Lower lobe of right lung (tissue), 2 donors: ENCODE measurements at regions not wholly inside any gene's neighbourhood (a gene's known extent, or its start where the extent isn't known, plus 50 kb on each side); places are given as distances from the start of the nearest gene placed in this dataset.

Experiments used
- ATAC-seq, 2 donors: fragments of 200-7000 bp; cut with Tn5 transposase; one replicate each; pipeline ENCODE4 v1.9.1; 2020 to 2022; ENCODE audit warnings: mild to moderate bottlenecking in 2 of 2, moderate library complexity in 2 of 2
- DNase-seq: peaks from one replicate; pipeline ENCODE4 v3.0.0-alpha.2; 2020
- H3K27ac ChIP-seq: fragments of 200-600 bp; one replicate; pipeline ENCODE4 v1.8.0; 2022
- H3K27me3 ChIP-seq: fragments of 200-600 bp; one replicate; pipeline ENCODE4 v1.8.0; 2022; ENCODE audit warnings: low read depth
- H3K36me3 ChIP-seq: fragments of 200-600 bp; one replicate; pipeline ENCODE4 v1.8.0; 2022; ENCODE audit warnings: mild to moderate bottlenecking
- H3K4me1 ChIP-seq: fragments of 200-600 bp; one replicate; pipeline ENCODE4 v1.8.0; 2022
- H3K4me3 ChIP-seq: fragments of 200-600 bp; one replicate; pipeline ENCODE4 v1.8.0; 2022; ENCODE audit warnings: mild to moderate bottlenecking
- H3K9me3 ChIP-seq: fragments of 200-600 bp; one replicate; pipeline ENCODE4 v1.8.0; 2022
- CTCF ChIP-seq: fragments of 200-600 bp; IDR thresholded peaks from one replicate; pipeline ENCODE4 v1.8.0; 2022; ENCODE audit warnings: antibody characterized with exemption, mild to moderate bottlenecking
- intact Hi-C: fragments of 100-400 bp; cut with DNase I; formaldehyde crosslinking; loops from one replicate; pipeline ENCODE4 v1.11.0; 2022
- donor health status: DM: no; HTN: yes; CAD: no; lungs with severe emphysema.

DNA sequence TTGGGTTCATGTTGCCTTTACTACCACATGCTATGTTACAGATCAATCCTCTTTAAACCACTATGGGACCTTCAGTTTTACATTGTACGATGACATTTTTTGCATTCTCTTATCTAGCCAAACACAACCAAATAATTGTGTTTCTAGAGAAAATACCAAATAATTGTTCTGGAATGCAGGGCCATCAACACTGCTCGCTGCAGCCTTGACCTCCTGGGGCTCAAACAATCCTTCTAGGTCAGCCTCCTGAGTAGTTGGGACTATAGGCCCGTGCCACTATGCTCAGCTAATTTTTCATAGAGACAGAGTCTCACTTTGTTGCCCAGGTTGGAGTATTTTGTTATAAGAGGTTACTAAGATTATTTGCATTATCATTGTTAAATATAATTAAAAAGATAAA lies 237.5 kb upstream of the PMFBP1 start:
- Histone ChIP-seq H3K9me3 (no peaks in the 10 kb centered on the region), H3K36me3 (no peaks in the 10 kb centered on the region), H3K27ac (no peak overlapping the region), H3K4me1 (no peaks in the 10 kb centered on the region), H3K4me3 (no peak overlapping the region), H3K27me3 (no peaks in the 10 kb centered on the region)
- no peak for TF ChIP-seq CTCF
- no peak for ATAC-seq
- no peak for DNase-seq
- intact Hi-C loops = no loop called here

DNA sequence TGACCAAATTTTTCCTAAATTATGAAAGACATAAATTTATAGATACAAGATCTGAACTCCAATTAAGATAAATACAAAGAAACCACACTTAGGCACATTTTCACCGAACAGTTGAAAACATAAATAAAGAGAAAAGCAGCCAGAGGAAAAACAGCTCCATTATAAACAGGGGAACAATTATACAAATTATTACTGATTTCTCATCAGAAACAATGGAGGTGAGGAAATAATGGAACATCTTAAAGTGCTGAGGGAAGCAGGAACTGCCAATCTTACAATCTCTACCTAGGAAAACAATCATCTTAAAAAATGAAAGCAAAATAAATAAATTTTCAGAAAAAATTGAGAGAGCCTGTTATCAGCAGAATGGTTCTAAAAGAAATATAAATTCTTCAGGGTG lies 234.4 kb upstream of the PMFBP1 start:
- Histone ChIP-seq H3K27me3 (no peaks in the 10 kb centered on the region), H3K36me3 (no peaks in the 10 kb centered on the region), H3K27ac (no peak overlapping the region), H3K4me3 (no peak overlapping the region), H3K4me1 (no peaks in the 10 kb centered on the region), H3K9me3 (no peaks in the 10 kb centered on the region)
- TF ChIP-seq CTCF = no peak
- intact Hi-C loops = no loop called here
- ATAC-seq (no peak), DNase-seq (no peak)

GRCh38 chr16:72404299-72404698 lies 232.3 kb upstream of the PMFBP1 start:
- ATAC-seq (no peak), DNase-seq (no peak)
- Histone ChIP-seq H3K4me3 (no peak overlapping the region), H3K27me3 (no peaks in the 10 kb centered on the region), H3K27ac (no peak overlapping the region), H3K36me3 (no peaks in the 10 kb centered on the region), H3K9me3 (no peaks in the 10 kb centered on the region), H3K4me1 (no peaks in the 10 kb centered on the region)
- intact Hi-C loops = no loop called here
- no peak for TF ChIP-seq CTCF

GRCh38 chr16:72401084-72401361 lies 229.1 kb upstream of the PMFBP1 start:
- Histone ChIP-seq H3K36me3 (no peaks in the 10 kb centered on the region), H3K4me1 (no peaks in the 10 kb centered on the region), H3K27me3 (no peaks in the 10 kb centered on the region), H3K9me3 (no peaks in the 10 kb centered on the region), H3K27ac (no peak overlapping the region), H3K4me3 (no peak overlapping the region)
- ATAC-seq (no peak), DNase-seq (no peak)
- no peak for TF ChIP-seq CTCF
- intact Hi-C loops = no loop called here

DNA sequence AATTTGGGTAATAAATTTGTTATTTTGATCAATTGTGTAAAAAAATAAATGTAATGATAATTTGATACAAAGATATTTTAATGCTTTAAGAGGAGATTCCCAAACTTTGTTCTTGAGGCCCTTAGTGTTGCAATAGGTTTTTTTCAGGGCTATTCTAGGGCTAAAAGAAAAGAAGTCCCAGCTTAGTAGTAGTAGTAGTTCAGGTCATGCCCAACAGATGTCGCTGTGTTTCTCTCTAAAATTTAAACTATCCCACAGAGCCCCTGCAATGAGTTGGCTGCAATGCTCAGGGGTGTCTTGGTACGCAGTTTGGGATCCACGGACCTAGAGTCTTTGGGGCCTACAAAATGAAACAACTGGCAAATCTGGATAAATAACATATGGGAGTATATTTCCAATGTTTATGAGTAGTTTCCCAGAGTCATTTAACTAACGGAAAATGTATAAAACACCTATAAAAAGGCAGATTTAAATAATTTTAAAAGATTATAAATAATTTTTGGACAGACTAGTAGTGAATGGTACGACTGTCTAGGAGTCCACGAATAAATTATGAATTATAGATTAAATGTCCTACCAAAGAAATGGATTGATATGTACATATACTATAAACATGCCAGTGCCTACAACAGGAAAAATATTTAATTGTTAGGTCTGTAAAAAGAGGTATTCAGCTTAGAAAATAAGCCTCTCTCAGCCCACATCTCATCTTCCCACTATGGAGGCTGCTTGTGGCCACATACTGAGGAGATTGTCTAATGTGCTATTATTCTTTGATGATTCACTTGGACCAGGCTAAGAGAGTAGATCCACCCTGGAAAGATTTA lies 228.5 kb upstream of the PMFBP1 start:
- ATAC-seq = peak; percentile 66 to 71
- TF ChIP-seq CTCF = peak; percentile 71
- Histone ChIP-seq H3K9me3 (no peaks in the 10 kb centered on the region), H3K27ac (no peak overlapping the region), H3K36me3 (no peaks in the 10 kb centered on the region), H3K4me1 (no peaks in the 10 kb centered on the region), H3K4me3 (no peak overlapping the region), H3K27me3 (no peaks in the 10 kb centered on the region)
- intact Hi-C loops = no loop called here
- DNase-seq = no peak
